ENCODE measurements at regions not wholly inside any gene's neighbourhood (a gene's known extent, or its start where the extent isn't known, plus 50 kb on each side); places are given as distances from the start of the nearest gene placed in this dataset.

DNA sequence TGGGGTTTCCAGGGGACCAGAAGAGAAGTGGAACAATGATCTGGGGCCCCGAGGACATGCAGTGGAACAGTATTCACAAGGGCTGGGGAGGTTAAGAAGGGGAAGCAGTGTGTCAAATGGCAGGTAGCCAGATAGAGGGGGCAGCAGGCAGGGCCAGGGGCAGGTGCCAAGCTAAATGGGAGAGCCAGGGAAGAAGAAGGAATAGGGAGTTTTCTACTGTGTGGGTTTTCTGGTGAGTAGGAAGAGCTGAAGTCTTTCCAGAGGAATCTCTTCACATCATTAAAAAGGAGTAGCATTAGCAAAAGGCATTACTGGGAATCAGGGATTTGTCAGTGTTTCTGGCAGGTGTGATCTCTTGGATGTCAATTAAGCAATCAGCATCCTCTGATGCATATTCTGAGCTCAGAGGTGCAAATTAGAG, 55.8 kb downstream of the IRAG1 start:
- TF ChIP-seq, protein P1, sequence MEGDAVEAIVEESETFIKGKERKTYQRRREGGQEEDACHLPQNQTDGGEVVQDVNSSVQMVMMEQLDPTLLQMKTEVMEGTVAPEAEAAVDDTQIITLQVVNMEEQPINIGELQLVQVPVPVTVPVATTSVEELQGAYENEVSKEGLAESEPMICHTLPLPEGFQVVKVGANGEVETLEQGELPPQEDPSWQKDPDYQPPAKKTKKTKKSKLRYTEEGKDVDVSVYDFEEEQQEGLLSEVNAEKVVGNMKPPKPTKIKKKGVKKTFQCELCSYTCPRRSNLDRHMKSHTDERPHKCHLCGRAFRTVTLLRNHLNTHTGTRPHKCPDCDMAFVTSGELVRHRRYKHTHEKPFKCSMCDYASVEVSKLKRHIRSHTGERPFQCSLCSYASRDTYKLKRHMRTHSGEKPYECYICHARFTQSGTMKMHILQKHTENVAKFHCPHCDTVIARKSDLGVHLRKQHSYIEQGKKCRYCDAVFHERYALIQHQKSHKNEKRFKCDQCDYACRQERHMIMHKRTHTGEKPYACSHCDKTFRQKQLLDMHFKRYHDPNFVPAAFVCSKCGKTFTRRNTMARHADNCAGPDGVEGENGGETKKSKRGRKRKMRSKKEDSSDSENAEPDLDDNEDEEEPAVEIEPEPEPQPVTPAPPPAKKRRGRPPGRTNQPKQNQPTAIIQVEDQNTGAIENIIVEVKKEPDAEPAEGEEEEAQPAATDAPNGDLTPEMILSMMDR (IDR thresholded peaks at IDR 0.05), result no peak
- no peak for TF ChIP-seq TAF1 (IDR thresholded peaks at IDR 0.05; ENCODE audit: borderline replicate concordance, low read depth, low read length)
